NCI-H2196 (cell line): ENCODE measurements at regions not wholly inside any gene's neighbourhood (a gene's known extent, or its start where the extent isn't known, plus 50 kb on each side); places are given as distances from the start of the nearest gene placed in this dataset.

ENCODE experiments used
- DNase-seq: peaks from one replicate; lab custom pipeline; 2025; ENCODE audit not compliant: unreplicated experiment; lab: John Stamatoyannopoulos, UW

DNA sequence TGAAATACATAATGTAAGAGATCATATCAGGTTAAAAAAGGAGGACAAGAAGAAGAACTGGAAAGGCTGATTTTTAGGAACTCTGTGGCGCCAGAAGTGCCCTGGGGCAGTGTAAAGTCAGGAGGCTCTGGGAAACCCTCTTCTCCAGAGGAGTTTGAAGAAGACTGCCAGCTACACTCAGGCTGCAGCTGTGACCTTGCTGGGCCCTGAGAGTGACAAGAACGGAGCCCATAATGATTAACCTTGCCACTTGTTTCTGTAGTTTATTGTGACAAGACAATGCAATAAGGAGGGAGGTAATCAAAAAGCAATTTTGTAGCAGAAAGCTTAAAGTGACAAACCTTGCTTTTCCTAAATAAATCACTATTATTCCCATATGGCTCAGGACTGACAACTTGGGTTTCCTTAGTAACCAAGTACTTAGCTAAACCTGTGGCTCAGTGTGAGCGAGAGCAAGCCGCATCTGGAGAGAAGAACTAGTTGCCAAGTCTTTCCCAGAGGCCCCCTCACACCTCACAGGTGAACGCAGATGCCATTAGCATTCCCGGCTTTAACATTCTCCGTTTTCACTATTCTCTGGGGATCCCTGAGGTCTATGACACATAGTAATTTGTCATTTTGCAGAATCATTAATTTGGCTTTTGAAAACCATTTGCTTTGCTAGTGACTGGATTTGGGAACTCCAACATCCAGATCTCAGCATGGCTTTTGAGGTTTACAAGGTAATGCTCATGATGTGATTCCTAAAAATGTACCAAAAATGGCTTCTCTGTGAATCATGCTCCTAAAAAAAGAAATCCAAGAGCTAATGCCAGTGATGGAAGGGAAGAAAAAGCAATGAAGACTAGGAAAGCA, 115.9 kb downstream of the OMA1 start:
- no peak for DNase-seq

DNA sequence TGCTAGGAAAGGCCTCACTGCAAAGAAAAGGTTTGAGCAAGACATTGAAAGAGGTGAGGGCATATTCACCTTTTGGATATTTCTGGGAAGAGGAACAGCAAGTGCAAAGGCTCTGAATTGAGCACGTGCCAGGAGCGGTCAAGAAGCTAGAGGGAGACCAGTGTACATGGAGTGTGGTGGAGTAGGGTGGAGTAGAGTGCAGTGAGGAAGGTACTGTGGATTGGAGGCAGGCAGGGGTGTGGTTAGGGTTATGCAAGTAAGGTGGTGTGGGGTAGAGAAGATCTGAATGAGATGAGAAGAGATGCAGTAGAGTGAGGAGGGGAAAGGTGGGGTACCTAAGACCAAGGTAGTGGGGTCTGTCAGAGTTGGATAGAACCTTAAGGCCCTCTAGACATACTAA, 119.6 kb downstream of the OMA1 start:
- DNase-seq, result no peak

GRCh38 chr1:58422436-58422835, 124.1 kb downstream of the OMA1 start:
- no peak for DNase-seq

- no peak for DNase-seq
Observed at GRCh38 chr1:58418283-58419228, 128.0 kb downstream of the OMA1 start.

- no peak for DNase-seq
Observed at GRCh38 chr1:58412071-58412580, 134.4 kb downstream of the OMA1 start.

DNA sequence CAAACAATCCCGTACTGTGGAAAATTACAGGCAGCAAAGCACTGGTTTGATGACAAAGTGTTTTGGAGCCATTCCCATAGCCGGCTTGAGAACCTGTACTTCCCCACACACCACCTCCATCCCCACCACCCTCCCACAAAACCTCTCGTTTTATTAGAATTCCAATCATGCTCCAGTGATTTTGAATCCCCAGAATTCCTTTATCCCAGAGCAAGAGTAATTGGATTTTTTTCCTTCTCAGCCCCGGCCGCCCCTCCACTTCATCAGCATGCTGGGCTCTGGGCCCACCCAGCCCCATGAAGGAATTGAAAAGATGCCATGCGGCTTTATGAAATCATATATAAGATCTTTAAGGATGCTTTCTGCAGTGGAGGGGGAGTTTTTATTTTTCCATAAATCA, 136.6 kb downstream of the OMA1 start:
- no peak for DNase-seq

- no peak for DNase-seq
Observed at GRCh38 chr1:58409336-58409735, 137.2 kb downstream of the OMA1 start.

- no peak for DNase-seq
Observed at GRCh38 chr1:58406301-58407071, 140.0 kb downstream of the OMA1 start.

DNA sequence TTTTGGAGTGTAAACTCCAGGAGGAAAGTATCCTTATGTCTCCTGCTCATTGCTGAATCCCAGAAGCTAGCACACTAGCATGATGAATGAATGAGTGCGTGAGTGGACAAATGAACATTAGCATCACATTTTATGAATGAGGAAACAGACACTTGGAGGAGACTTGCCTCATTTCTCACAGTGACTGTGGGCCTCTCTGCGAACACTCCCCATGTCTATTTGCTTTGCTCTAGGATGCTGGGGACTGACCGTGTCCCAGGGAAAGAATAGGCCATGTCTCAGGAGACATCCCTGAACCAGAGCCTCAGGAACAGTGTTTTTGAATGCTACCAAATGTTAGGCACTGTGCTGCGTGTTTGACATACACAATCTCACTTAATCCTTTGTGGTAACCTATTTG, 140.9 kb downstream of the OMA1 start:
- DNase-seq, result no peak

- no peak for DNase-seq
Observed at GRCh38 chr1:58403894-58404293, 142.6 kb downstream of the OMA1 start.

GRCh38 chr1:58402444-58402843, 144.1 kb downstream of the OMA1 start:
- DNase-seq, result no peak

GRCh38 chr1:58401991-58402390, 144.5 kb downstream of the OMA1 start:
- DNase-seq, result no peak

DNA sequence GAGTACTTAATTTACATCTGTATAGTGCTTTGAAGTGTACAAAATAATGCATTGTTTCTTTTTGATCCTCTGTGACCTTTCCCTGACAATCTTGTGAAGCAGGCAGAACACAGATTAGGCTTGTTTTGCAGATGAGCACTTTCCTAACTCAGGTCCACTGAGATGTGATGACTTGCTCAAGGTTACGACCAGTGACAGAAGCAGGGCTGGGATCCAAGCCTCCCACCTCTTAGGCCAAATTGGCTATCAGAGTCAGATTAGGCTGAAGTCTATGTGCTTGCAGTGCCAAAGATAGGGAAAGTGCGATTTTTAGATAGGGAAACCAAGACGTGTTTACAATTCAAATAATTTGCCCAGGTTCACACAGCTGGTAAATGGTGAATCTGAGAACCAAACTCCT, 147.3 kb downstream of the OMA1 start:
- no peak for DNase-seq

DNA sequence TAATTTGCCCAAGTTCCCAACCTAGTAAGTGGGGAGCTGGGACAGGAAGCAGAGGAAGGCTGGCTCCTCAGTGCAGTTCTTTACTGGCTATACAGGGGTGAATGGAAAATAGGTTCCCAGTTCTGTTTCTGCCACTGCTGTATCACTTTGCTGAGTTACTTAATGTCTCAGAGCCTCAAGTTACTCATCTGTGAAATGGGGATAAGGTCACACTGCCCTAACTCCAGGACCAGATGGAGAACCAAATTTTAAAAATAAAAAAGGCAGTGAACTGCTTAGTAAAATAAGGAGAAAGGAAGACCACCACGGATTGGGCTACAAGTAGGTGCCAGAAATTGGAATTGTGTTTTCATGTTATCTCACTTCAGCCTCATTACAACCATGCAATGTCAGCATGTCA, 147.8 kb downstream of the OMA1 start:
- no peak for DNase-seq

GRCh38 chr1:58397187-58397820, 149.2 kb downstream of the OMA1 start:
- no peak for DNase-seq

GRCh38 chr1:58396150-58396549, 150.4 kb downstream of the OMA1 start:
- no peak for DNase-seq

- no peak for DNase-seq
Observed at GRCh38 chr1:58395355-58395754, 151.2 kb downstream of the OMA1 start.

GRCh38 chr1:58392083-58392482, 154.4 kb downstream of the OMA1 start:
- no peak for DNase-seq

GRCh38 chr1:58391514-58391913, 155.0 kb downstream of the OMA1 start:
- no peak for DNase-seq

GRCh38 chr1:58391056-58391455, 155.5 kb downstream of the OMA1 start:
- DNase-seq, result no peak

DNA sequence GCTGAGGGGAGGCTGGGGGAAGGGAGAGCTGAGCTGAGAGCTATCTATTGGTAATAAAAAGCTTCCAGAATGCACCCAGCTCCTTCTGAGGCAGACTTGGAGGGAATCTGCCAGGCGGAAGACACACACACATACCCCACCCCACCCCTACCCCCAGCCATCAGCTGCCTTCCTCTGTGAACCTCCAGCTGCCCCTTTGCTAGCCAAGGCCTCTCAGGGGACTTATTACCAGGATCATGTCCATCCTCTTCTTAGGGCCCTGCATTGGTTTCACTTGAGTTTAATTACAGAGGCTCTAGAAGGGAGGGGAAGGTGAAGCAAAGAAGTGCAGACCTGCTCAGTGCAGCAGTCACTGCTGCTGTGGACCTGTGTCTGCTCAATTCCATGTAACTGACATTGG, 156.4 kb downstream of the OMA1 start:
- DNase-seq, result no peak
